ENCODE measurements at regions not wholly inside any gene's neighbourhood (a gene's known extent, or its start where the extent isn't known, plus 50 kb on each side); places are given as distances from the start of the nearest gene placed in this dataset.

DNA sequence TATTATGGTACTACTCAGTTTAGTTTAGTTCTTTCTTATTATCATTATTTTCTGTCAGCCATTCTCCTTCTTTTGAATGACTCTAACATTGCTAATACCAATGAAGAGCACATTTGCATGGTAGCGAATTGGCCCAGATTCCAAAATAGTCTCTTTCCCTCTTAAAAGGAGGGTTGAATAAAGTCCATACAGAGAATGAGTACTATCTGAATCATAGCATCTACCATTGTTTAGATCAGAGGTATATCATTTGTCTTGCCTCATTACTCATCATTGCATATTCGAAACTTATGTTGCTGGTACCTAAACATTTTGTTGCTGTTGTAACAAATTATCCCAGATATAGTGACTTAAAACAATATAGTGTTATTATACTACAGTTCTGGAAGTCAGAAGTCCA lies 1235.3 kb upstream of the ATXN8OS start (continued):
- TF ChIP-seq, protein P1, sequence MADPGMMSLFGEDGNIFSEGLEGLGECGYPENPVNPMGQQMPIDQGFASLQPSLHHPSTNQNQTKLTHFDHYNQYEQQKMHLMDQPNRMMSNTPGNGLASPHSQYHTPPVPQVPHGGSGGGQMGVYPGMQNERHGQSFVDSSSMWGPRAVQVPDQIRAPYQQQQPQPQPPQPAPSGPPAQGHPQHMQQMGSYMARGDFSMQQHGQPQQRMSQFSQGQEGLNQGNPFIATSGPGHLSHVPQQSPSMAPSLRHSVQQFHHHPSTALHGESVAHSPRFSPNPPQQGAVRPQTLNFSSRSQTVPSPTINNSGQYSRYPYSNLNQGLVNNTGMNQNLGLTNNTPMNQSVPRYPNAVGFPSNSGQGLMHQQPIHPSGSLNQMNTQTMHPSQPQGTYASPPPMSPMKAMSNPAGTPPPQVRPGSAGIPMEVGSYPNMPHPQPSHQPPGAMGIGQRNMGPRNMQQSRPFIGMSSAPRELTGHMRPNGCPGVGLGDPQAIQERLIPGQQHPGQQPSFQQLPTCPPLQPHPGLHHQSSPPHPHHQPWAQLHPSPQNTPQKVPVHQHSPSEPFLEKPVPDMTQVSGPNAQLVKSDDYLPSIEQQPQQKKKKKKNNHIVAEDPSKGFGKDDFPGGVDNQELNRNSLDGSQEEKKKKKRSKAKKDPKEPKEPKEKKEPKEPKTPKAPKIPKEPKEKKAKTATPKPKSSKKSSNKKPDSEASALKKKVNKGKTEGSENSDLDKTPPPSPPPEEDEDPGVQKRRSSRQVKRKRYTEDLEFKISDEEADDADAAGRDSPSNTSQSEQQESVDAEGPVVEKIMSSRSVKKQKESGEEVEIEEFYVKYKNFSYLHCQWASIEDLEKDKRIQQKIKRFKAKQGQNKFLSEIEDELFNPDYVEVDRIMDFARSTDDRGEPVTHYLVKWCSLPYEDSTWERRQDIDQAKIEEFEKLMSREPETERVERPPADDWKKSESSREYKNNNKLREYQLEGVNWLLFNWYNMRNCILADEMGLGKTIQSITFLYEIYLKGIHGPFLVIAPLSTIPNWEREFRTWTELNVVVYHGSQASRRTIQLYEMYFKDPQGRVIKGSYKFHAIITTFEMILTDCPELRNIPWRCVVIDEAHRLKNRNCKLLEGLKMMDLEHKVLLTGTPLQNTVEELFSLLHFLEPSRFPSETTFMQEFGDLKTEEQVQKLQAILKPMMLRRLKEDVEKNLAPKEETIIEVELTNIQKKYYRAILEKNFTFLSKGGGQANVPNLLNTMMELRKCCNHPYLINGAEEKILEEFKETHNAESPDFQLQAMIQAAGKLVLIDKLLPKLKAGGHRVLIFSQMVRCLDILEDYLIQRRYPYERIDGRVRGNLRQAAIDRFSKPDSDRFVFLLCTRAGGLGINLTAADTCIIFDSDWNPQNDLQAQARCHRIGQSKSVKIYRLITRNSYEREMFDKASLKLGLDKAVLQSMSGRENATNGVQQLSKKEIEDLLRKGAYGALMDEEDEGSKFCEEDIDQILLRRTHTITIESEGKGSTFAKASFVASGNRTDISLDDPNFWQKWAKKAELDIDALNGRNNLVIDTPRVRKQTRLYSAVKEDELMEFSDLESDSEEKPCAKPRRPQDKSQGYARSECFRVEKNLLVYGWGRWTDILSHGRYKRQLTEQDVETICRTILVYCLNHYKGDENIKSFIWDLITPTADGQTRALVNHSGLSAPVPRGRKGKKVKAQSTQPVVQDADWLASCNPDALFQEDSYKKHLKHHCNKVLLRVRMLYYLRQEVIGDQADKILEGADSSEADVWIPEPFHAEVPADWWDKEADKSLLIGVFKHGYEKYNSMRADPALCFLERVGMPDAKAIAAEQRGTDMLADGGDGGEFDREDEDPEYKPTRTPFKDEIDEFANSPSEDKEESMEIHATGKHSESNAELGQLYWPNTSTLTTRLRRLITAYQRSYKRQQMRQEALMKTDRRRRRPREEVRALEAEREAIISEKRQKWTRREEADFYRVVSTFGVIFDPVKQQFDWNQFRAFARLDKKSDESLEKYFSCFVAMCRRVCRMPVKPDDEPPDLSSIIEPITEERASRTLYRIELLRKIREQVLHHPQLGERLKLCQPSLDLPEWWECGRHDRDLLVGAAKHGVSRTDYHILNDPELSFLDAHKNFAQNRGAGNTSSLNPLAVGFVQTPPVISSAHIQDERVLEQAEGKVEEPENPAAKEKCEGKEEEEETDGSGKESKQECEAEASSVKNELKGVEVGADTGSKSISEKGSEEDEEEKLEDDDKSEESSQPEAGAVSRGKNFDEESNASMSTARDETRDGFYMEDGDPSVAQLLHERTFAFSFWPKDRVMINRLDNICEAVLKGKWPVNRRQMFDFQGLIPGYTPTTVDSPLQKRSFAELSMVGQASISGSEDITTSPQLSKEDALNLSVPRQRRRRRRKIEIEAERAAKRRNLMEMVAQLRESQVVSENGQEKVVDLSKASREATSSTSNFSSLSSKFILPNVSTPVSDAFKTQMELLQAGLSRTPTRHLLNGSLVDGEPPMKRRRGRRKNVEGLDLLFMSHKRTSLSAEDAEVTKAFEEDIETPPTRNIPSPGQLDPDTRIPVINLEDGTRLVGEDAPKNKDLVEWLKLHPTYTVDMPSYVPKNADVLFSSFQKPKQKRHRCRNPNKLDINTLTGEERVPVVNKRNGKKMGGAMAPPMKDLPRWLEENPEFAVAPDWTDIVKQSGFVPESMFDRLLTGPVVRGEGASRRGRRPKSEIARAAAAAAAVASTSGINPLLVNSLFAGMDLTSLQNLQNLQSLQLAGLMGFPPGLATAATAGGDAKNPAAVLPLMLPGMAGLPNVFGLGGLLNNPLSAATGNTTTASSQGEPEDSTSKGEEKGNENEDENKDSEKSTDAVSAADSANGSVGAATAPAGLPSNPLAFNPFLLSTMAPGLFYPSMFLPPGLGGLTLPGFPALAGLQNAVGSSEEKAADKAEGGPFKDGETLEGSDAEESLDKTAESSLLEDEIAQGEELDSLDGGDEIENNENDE (IDR thresholded peaks at IDR 0.05; ENCODE audit: low read depth, low read length): no peak
- TF ChIP-seq JUNB (CRISPR knock-in tag; conservative IDR thresholded peaks at IDR 0.05) (no peak), ZNF507 (tag; conservative IDR thresholded peaks at IDR 0.05) (no peak)

All from K562 (cell line).